Kidney epithelial cell (primary cell): ENCODE measurements at regions not wholly inside any gene's neighbourhood (a gene's known extent, or its start where the extent isn't known, plus 50 kb on each side); places are given as distances from the start of the nearest gene placed in this dataset.
"Not testable (repeated sequence)": the region's sequence is repeated elsewhere in the genome, so short reads cannot be mapped to it uniquely, and the experiment has no call there.

Experiments
- DNase-seq: peaks from one replicate; pipeline ENCODE4 v3.0.0-alpha.2; 2010; ENCODE audit warnings: low read depth
- H3K27me3 ChIP-seq: 2 replicates; pipeline ENCODE4 v1.6.0; 2011; ENCODE audit warnings: low read length; ENCODE audit not compliant: control insufficient read depth, insufficient read depth
- H3K36me3 ChIP-seq: 2 replicates; pipeline ENCODE4 v1.5.1; 2011; ENCODE audit warnings: low read length; ENCODE audit not compliant: control insufficient read depth, insufficient read depth
- H3K4me3 ChIP-seq: 2 replicates; pipeline ENCODE4 v1.5.1; 2011; ENCODE audit warnings: low read depth, mild to moderate bottlenecking, control low read depth, low read length
- TF ChIP-seq, protein P1 (sequence below): IDR thresholded peaks from 2 replicates; pipeline ENCODE4 v1.5.1; 2011; ENCODE audit warnings: mild to moderate bottlenecking, moderate library complexity, low read length, control low read depth, inconsistent platforms; ENCODE audit not compliant: insufficient read depth, poor library complexity, severe bottlenecking

DNA sequence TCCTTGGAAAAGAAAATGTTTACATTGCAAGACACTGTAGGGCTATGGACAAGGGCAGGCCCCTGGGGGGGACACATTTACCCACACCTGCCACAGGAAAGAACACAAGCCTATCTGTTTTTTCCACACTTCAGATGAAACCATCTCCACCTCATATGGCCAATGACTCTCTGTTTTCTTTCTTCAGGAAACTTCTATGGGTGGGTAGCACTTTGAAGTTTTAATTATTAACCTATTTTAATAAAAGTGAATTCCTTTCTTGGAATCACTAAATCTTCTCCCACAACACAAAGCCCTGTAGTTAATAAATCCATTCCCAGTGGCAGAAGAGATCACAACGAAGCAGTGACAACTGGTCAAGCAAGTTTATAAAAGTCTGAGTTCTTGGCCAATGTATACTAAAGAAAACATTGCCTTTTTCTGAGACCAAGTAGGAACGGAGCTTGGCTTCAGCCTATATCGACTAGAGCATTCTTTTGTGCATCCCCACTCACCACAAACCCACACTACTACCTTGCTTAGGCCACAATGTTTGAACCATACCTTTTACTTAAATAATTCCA, 125.1 kb upstream of the CARMIL1 start:
- Histone ChIP-seq H3K36me3 (no peaks in the 10 kb centered on the region), H3K27me3 (no peaks in the 10 kb centered on the region), H3K4me3 (no peak overlapping the region)
- no peak for DNase-seq
- TF ChIP-seq, protein P1, sequence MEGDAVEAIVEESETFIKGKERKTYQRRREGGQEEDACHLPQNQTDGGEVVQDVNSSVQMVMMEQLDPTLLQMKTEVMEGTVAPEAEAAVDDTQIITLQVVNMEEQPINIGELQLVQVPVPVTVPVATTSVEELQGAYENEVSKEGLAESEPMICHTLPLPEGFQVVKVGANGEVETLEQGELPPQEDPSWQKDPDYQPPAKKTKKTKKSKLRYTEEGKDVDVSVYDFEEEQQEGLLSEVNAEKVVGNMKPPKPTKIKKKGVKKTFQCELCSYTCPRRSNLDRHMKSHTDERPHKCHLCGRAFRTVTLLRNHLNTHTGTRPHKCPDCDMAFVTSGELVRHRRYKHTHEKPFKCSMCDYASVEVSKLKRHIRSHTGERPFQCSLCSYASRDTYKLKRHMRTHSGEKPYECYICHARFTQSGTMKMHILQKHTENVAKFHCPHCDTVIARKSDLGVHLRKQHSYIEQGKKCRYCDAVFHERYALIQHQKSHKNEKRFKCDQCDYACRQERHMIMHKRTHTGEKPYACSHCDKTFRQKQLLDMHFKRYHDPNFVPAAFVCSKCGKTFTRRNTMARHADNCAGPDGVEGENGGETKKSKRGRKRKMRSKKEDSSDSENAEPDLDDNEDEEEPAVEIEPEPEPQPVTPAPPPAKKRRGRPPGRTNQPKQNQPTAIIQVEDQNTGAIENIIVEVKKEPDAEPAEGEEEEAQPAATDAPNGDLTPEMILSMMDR = no peak

DNA sequence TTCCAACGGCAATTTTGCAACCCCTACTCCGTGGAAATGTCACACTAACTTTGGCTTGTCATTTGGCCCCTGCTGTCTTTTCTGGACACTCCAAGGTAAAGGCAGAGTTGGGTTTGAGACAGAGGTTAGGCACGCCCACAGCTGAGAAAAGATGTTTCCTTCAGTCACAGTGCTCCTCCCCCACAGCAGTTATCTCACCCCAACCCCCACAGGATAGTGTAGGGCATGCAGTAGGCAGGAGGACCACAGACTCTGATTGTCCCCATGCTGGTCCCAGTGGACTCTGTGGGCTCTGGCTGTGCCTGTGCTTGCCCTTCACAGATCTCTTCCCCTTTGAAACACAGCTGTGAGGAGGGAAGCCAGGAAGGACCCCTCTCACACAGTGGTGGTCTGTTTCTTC, 124.0 kb upstream of the CARMIL1 start:
- no peak for DNase-seq
- no peaks in the 10 kb centered on the region for H3K27me3 ChIP-seq
- TF ChIP-seq, protein P1 = no peak
- H3K36me3 ChIP-seq = no peaks in the 10 kb centered on the region
- no peak overlapping the region for H3K4me3 ChIP-seq

DNA sequence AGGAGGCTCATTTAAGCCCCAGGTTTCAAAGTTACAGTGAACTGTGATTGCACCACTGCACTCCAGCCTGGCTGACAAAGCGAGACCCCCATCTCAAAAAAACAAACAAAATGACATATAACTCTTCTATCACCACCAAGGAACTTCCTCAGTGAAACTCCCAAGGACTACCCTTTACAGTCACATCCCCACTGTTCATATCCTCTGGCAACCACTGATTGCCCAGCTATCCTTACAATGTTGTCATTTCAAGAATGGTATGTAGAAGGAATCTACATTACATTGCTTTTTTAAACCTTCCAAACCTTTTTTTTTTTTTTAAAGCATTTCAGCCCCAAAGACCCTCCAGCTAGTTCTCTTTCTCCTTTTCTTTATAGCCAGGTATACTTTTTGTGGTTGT, 123.1 kb upstream of the CARMIL1 start:
- H3K36me3 ChIP-seq = no peaks in the 10 kb centered on the region
- no peaks in the 10 kb centered on the region for H3K27me3 ChIP-seq
- DNase-seq = no peak
- TF ChIP-seq, protein P1 = no peak
- H3K4me3 ChIP-seq = no peak overlapping the region

DNA sequence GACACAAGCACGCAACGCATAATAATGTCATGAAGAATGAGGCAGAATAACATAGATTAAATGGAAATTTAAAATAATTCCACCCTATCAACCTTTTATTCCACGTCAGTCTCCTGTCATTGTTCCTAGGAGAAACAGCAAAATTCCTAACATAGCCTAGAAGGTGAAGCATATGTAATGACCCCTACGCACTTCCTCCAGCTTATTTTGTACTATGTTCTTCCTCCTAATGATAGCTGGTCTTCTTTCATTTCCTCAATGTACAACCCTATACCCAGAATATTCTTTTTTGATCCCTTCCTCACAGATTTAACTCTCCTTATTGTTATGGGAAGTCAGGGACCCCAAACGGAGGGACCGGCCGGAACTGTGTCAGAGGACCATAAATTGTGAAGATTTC, 122.0 kb upstream of the CARMIL1 start:
- Histone ChIP-seq H3K36me3 (no peaks in the 10 kb centered on the region), H3K4me3 (no peak overlapping the region), H3K27me3 (no peaks in the 10 kb centered on the region)
- TF ChIP-seq, protein P1 = no peak
- no peak for DNase-seq

DNA sequence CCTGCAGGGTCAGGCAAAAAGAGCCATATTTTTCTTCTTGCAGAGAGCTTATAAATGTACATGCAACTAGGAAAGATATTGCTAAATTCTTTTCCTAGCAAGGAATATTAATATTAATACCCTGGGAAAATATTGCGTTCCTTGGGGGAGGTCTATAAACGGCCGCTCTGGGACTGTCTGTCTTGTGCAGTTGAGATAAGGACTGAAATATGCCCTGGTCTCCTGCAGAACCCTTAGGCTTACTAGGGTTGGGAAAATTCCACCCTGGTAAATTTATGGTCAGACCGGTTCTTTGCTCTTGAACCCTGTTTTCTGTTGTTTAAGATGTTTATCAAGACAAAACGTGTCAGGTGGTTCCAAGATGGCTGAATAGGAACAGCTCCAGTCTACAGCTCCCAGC, 121.3 kb upstream of the CARMIL1 start:
- TF ChIP-seq, protein P1 = no peak
- H3K4me3 ChIP-seq = no peak overlapping the region
- H3K36me3 ChIP-seq = no peaks in the 10 kb centered on the region
- DNase-seq = no peak
- no peaks in the 10 kb centered on the region for H3K27me3 ChIP-seq

DNA sequence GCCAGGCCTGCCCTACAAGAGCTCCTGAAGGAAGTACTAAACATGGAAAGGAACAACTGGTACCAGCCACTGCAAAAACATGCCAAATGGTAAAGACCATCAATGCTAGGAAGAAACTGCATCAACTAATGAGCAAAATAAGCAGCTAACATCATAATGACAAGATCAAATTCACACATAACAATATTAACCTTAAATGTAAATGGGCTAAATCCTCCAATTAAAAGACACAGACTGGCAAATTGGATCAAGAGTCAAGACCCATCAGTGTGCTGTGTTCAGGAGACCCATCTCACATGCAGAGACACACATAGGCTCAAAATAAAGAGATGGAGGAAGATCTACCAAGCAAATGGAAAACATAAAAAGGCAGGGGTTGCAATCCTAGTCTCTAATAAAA, 119.0 kb upstream of the CARMIL1 start:
- H3K27me3 ChIP-seq, DNase-seq, H3K36me3 ChIP-seq, H3K4me3 ChIP-seq: not testable (repeated sequence)
